OCI-LY1 (cell line): ENCODE measurements at regions not wholly inside any gene's neighbourhood (a gene's known extent, or its start where the extent isn't known, plus 50 kb on each side); places are given as distances from the start of the nearest gene placed in this dataset.

Experiments
- H2AFZ ChIP-seq: fragments of 200-600 bp; sonication (generic), shearing (Covaris generic); 2 replicates; pipeline ENCODE4 v1.6.0; 2014; ENCODE audit warnings: antibody characterized with exemption, mild to moderate bottlenecking, low read length
- H3F3A ChIP-seq: fragments of 200-600 bp; sonication (generic), shearing (Covaris generic); 2 replicates; pipeline ENCODE4 v1.6.0; 2014; ENCODE audit warnings: mild to moderate bottlenecking, antibody characterized with exemption, low read length, moderate library complexity; ENCODE audit not compliant: insufficient read depth
- H3K27ac ChIP-seq: fragments of 200-600 bp; sonication (generic); 2 replicates; pipeline ENCODE4 v1.5.1; 2014; ENCODE audit warnings: low read length, mixed run types, mild to moderate bottlenecking, low read depth; ENCODE audit not compliant: poor library complexity, severe bottlenecking
- H3K27me3 ChIP-seq: fragments of 200-600 bp; sonication (generic); 2 replicates; pipeline ENCODE4 v1.6.0; 2014; ENCODE audit warnings: antibody characterized with exemption, mild to moderate bottlenecking, low read length, moderate library complexity; ENCODE audit not compliant: insufficient read depth
- H3K36me3 ChIP-seq: fragments of 200-600 bp; sonication (generic); 2 replicates; pipeline ENCODE4 v1.6.1; 2014; ENCODE audit warnings: mild to moderate bottlenecking, antibody characterized with exemption, low read length, moderate library complexity, mixed read lengths; ENCODE audit not compliant: insufficient read depth
- H3K4me1 ChIP-seq: fragments of 200-600 bp; sonication (generic); 2 replicates; pipeline ENCODE4 v1.5.1; 2014; ENCODE audit warnings: mild to moderate bottlenecking, low read length, moderate library complexity; ENCODE audit not compliant: insufficient read depth, severe bottlenecking
- H3K4me2 ChIP-seq: fragments of 200-600 bp; sonication (generic), shearing (Covaris generic); 2 replicates; pipeline ENCODE4 v1.6.1; 2014; ENCODE audit warnings: low read length
- H3K4me3 ChIP-seq: fragments of 200-600 bp; sonication (generic); 2 replicates; pipeline ENCODE4 v1.5.1; 2014; ENCODE audit warnings: low read length, low read depth, mild to moderate bottlenecking, mixed read lengths; ENCODE audit not compliant: poor library complexity, severe bottlenecking
- H3K79me2 ChIP-seq: fragments of 200-600 bp; shearing (Covaris generic); 2 replicates; pipeline ENCODE4 v1.6.1; 2016; ENCODE audit warnings: mixed run types, low read length, mixed read lengths; ENCODE audit not compliant: insufficient read depth
- H3K9ac ChIP-seq: fragments of 200-600 bp; sonication (generic), shearing (Covaris generic); 2 replicates; pipeline ENCODE4 v1.6.1; 2014; ENCODE audit warnings: mild to moderate bottlenecking, low read length, mixed read lengths
- H3K9me2 ChIP-seq: fragments of 200-600 bp; sonication (generic), shearing (Covaris generic); 2 replicates; pipeline ENCODE4 v1.6.1; 2014; ENCODE audit warnings: low read depth, mild to moderate bottlenecking, low read length, mixed read lengths
- H3K9me3 ChIP-seq: fragments of 200-600 bp; shearing (Covaris generic); 2 replicates; pipeline ENCODE4 v1.6.1; 2014; ENCODE audit warnings: low read length, mixed read lengths
- H4K20me1 ChIP-seq: fragments of 200-600 bp; sonication (generic), shearing (Covaris generic); 2 replicates; pipeline ENCODE4 v1.6.0; 2016; ENCODE audit warnings: mild to moderate bottlenecking, low read length; ENCODE audit not compliant: insufficient read depth
- CTCF ChIP-seq: fragments of 200-600 bp; sonication (generic), shearing (Covaris generic); IDR thresholded peaks from 2 replicates; pipeline ENCODE4 v1.5.1; 2017; ENCODE audit warnings: mild to moderate bottlenecking, antibody characterized with exemption, low read length, moderate library complexity, mixed read lengths
- EZH2 ChIP-seq: fragments of 200-600 bp; sonication (generic), shearing (Covaris generic); IDR thresholded peaks from 2 replicates; pipeline ENCODE4 v1.8.0; 2017; ENCODE audit warnings: borderline replicate concordance, mixed run types, mild to moderate bottlenecking, antibody characterized with exemption, low read length, moderate library complexity, mixed read lengths

- H3K9me2 ChIP-seq, result no peaks in the 10 kb centered on the region
- no peak overlapping the region for H2AFZ ChIP-seq
- TF ChIP-seq CTCF, result no peak
- TF ChIP-seq EZH2, result no peak
Observed at GRCh38 chr1:209106237-209106741, 477.2 kb upstream of the CAMK1G start.

GRCh38 chr1:209106861-209107260 is 476.7 kb upstream of the CAMK1G start:
- Histone ChIP-seq H3K27me3 (no peaks in the 10 kb centered on the region), H4K20me1 (no peaks in the 10 kb centered on the region), H3K27ac (no peak overlapping the region), H3F3A (no peaks in the 10 kb centered on the region), H3K36me3 (no peaks in the 10 kb centered on the region), H3K9ac (no peak overlapping the region), H3K4me2 (no peak overlapping the region), H3K4me1 (no peaks in the 10 kb centered on the region), H3K9me3 (no peaks in the 10 kb centered on the region), H3K9me2 (no peaks in the 10 kb centered on the region), H3K79me2 (no peaks in the 10 kb centered on the region), H2AFZ (no peak overlapping the region), H3K4me3 (no peak overlapping the region)
- no peak for TF ChIP-seq EZH2
- no peak for TF ChIP-seq CTCF

More at GRCh38 chr1:209106237-209106741, 477.2 kb upstream of the CAMK1G start:
- H3K4me3 ChIP-seq, result no peak overlapping the region
- H3K4me2 ChIP-seq, result no peak overlapping the region
- H3F3A ChIP-seq, result no peaks in the 10 kb centered on the region
- H3K4me1 ChIP-seq, result no peaks in the 10 kb centered on the region
- H4K20me1 ChIP-seq, result no peaks in the 10 kb centered on the region
- no peak overlapping the region for H3K27ac ChIP-seq
- no peaks in the 10 kb centered on the region for H3K36me3 ChIP-seq
- no peaks in the 10 kb centered on the region for H3K79me2 ChIP-seq
- no peaks in the 10 kb centered on the region for H3K27me3 ChIP-seq
- no peak overlapping the region for H3K9ac ChIP-seq
- no peaks in the 10 kb centered on the region for H3K9me3 ChIP-seq

- Histone ChIP-seq H3K9me2 (no peaks in the 10 kb centered on the region), H3K36me3 (no peaks in the 10 kb centered on the region), H3K4me1 (no peaks in the 10 kb centered on the region), H3F3A (no peaks in the 10 kb centered on the region), H3K9ac (no peak overlapping the region), H3K4me3 (no peak overlapping the region), H3K9me3 (no peaks in the 10 kb centered on the region), H3K79me2 (no peaks in the 10 kb centered on the region), H3K27me3 (no peaks in the 10 kb centered on the region), H3K4me2 (no peak overlapping the region), H2AFZ (no peak overlapping the region), H3K27ac (no peak overlapping the region), H4K20me1 (no peaks in the 10 kb centered on the region)
- no peak for TF ChIP-seq EZH2
Observed at GRCh38 chr1:209107535-209107934, 476.0 kb upstream of the CAMK1G start.
